ENCODE measurements at regions not wholly inside any gene's neighbourhood (a gene's known extent, or its start where the extent isn't known, plus 50 kb on each side); places are given as distances from the start of the nearest gene placed in this dataset.

- POLR2A ChIA-PET (ENCODE audit: partially characterized antibody): no interaction called here
- H3K27me3 ChIP-seq (replicated peaks in 1 of 4; ENCODE audit: control insufficient read depth in 3 of 4, extremely low read depth in 1 of 4, insufficient read depth in 3 of 4, low read length in 3 of 4): 0 out of 7 replicates have a peak, but pooled peaks cover 0 to 2% (median 0%) of the 10 kb centered on the region in 4 experiments
- no peak overlapping the region for H2BK5ac ChIP-seq (ENCODE audit: low read depth, low read length)
- no peak overlapping the region for H3K9ac ChIP-seq (replicated peaks in 1 of 4; ENCODE audit: extremely low read depth in 1 of 4, low read depth in 3 of 4, low read length in 3 of 4)
- no peaks in the 10 kb centered on the region for H3K9me3 ChIP-seq (ENCODE audit: insufficient read depth in 2 of 2, low read depth in 1 of 2, low read length in 1 of 2)
- DNase-seq (ENCODE audit: low read depth in 1 of 2, low spot score in 2 of 2) (no peak), FAIRE-seq (no peak)
- H2BK120ac ChIP-seq (replicated peaks; ENCODE audit: low read depth, low read length): no peak overlapping the region
- no peak overlapping the region for H2AFZ ChIP-seq (ENCODE audit: low read length)
- no peaks in the 10 kb centered on the region for H3K79me1 ChIP-seq (ENCODE audit: low read depth, low read length)
- H4K8ac ChIP-seq (ENCODE audit: extremely low read depth, insufficient read depth, low read length): no peak overlapping the region
- no peak overlapping the region for H2BK15ac ChIP-seq (ENCODE audit: low read length)
- no peak overlapping the region for H4K5ac ChIP-seq (ENCODE audit: insufficient read length, low read depth, low read length)
- no peak overlapping the region for H3K4ac ChIP-seq (replicated peaks; ENCODE audit: insufficient read length, low read depth, low read length)
- H3K14ac ChIP-seq (ENCODE audit: insufficient read length): no peak overlapping the region
- H3K23me2 ChIP-seq (ENCODE audit: low read depth, low read length): no peaks in the 10 kb centered on the region
- CTCF ChIA-PET (ENCODE audit: partially characterized antibody): no interaction called here
- H2BK12ac ChIP-seq (ENCODE audit: low read depth, low read length): no peak overlapping the region
- no peak overlapping the region for H3K4me2 ChIP-seq (ENCODE audit: insufficient read depth in 1 of 2, low read depth in 2 of 2, low read length in 2 of 2)
- WGBS, 2 experiments (ENCODE audit: extremely low coverage in 1 of 2, insufficient coverage in 1 of 2, insufficient read length in 1 of 2, insufficient replicate concordance in 2 of 2, low coverage in 1 of 2, low lambda C conversion rate in 2 of 2, missing lambda C conversion rate in 1 of 2): 93% methylated on average over 3 of the region's 3 CpGs; no CpG with 5 or more reads in 1 of the 2 experiments
- no peaks in the 10 kb centered on the region for H3K4me1 ChIP-seq (replicated peaks in 1 of 4; ENCODE audit: control insufficient read depth in 3 of 4, insufficient read depth in 4 of 4, low read length in 3 of 4)
- H4K20me1 ChIP-seq (replicated peaks in 1 of 2; ENCODE audit: control insufficient read depth in 1 of 2, insufficient read depth in 2 of 2, low read length in 2 of 2): no peaks in the 10 kb centered on the region
- no peak overlapping the region for H2BK20ac ChIP-seq (ENCODE audit: low read length)
- H3K18ac ChIP-seq (ENCODE audit: extremely low read depth, low read length): no peak overlapping the region
- no peak overlapping the region for H2AK5ac ChIP-seq (ENCODE audit: low read depth, low read length)
- no peak overlapping the region for H3K56ac ChIP-seq (replicated peaks; ENCODE audit: insufficient read length, low read depth, low read length)
- no peak overlapping the region for H4K91ac ChIP-seq (replicated peaks; ENCODE audit: insufficient read length, low read length)
- no peak overlapping the region for H3K27ac ChIP-seq (ENCODE audit: low read depth, low read length)
- no peak overlapping the region for H3K23ac ChIP-seq (ENCODE audit: insufficient read length)
- H3K4me3 ChIP-seq (ENCODE audit: extremely low read depth in 1 of 4, insufficient read depth in 2 of 4, low read depth in 3 of 4, low read length in 4 of 4): no peak overlapping the region
- H3K36me3 ChIP-seq (ENCODE audit: control insufficient read depth in 2 of 4, insufficient read depth in 4 of 4, low read length in 3 of 4): no peaks in the 10 kb centered on the region
- no peaks in the 10 kb centered on the region for H3K79me2 ChIP-seq (ENCODE audit: control insufficient read depth in 1 of 2, insufficient read depth in 2 of 2, low read length in 2 of 2)
- no peak for TF ChIP-seq CREB1 (IDR thresholded peaks at IDR 0.05)
- no peak for TF ChIP-seq KDM5A (IDR thresholded peaks at IDR 0.05; ENCODE audit: low read length)
- TF ChIP-seq TBP (IDR thresholded peaks at IDR 0.05; ENCODE audit: low read depth, low read length): no peak
- no peak for TF ChIP-seq HDAC2 (IDR thresholded peaks at IDR 0.05; ENCODE audit: borderline replicate concordance in 1 of 2, low read depth in 2 of 2, low read length in 2 of 2)
- TF ChIP-seq GTF2F1 (IDR thresholded peaks at IDR 0.05; ENCODE audit: borderline replicate concordance, low read depth, low read length): no peak
- TF ChIP-seq POU5F1 (IDR thresholded peaks at IDR 0.05; ENCODE audit: low read depth, low read length): no peak
- TF ChIP-seq ATF3 (IDR thresholded peaks at IDR 0.05; ENCODE audit: insufficient read depth, low read depth, low read length): no peak
- TF ChIP-seq KDM1A (IDR thresholded peaks at IDR 0.05; ENCODE audit: borderline replicate concordance, low read length): no peak
- no peak for TF ChIP-seq SIN3A (conservative IDR thresholded peaks at IDR 0.05 in 1 of 2, IDR thresholded peaks at IDR 0.05 in 1 of 2; ENCODE audit: low read depth in 1 of 2, low read length in 2 of 2)
- no peak for TF ChIP-seq RAD21 (IDR thresholded peaks at IDR 0.05 in 1 of 2, conservative IDR thresholded peaks at IDR 0.05 in 1 of 2; ENCODE audit: low read depth in 2 of 2, low read length in 2 of 2)
- TF ChIP-seq ATF2 (IDR thresholded peaks at IDR 0.05; ENCODE audit: low read length): no peak
- TF ChIP-seq SRF (IDR thresholded peaks at IDR 0.05; ENCODE audit: low read depth, low read length): no peak
Observed at GRCh38 chr16:50950955-50951354, 200.1 kb downstream of the SALL1 start.
